ENCODE measurements at regions not wholly inside any gene's neighbourhood (a gene's known extent, or its start where the extent isn't known, plus 50 kb on each side); places are given as distances from the start of the nearest gene placed in this dataset.

DNA sequence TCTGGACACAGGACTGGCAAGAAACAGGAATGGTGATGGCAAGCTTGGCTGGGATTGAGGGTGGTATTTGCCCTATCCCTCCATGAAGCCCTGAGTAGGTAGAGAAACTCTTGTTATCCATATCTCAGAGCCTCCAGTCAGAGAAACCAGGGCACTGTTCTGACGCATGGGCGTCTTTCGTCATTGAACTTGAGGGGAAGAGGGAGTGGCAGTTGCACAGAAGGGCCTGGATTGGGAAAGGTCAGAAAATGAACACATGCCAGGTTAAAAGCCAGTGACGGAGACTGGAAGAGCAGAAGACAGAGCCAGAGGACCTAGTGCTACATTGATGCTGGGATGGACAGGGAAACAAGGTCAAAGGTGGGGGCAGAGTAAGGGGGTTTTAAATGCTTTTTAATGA, 516.7 kb downstream of the PLPP3 start:
- no peaks in the 10 kb centered on the region for H3K9me3 ChIP-seq (ENCODE audit: low read length)
- no peak overlapping the region for H2AFZ ChIP-seq (ENCODE audit: low read length)
- no peak overlapping the region for H3K4me3 ChIP-seq (ENCODE audit: low read depth, low read length, poor library complexity, severe bottlenecking)
- ChIA-PET CTCF (ENCODE audit: unreplicated experiment) (no interaction called here), POLR2A (no interaction called here)
- BruUV-seq (replicated peaks) = no TSS peak
- no peaks in the 10 kb centered on the region for H3K79me2 ChIP-seq (ENCODE audit: insufficient read depth, low read depth, low read length)
- no peak overlapping the region for H3K4me2 ChIP-seq (ENCODE audit: low read length)
- TF ChIP-seq EZH2phosphoT487 (IDR thresholded peaks at IDR 0.05; ENCODE audit: borderline replicate concordance, low read depth, low read length) = no peak
- TF ChIP-seq, protein P1, sequence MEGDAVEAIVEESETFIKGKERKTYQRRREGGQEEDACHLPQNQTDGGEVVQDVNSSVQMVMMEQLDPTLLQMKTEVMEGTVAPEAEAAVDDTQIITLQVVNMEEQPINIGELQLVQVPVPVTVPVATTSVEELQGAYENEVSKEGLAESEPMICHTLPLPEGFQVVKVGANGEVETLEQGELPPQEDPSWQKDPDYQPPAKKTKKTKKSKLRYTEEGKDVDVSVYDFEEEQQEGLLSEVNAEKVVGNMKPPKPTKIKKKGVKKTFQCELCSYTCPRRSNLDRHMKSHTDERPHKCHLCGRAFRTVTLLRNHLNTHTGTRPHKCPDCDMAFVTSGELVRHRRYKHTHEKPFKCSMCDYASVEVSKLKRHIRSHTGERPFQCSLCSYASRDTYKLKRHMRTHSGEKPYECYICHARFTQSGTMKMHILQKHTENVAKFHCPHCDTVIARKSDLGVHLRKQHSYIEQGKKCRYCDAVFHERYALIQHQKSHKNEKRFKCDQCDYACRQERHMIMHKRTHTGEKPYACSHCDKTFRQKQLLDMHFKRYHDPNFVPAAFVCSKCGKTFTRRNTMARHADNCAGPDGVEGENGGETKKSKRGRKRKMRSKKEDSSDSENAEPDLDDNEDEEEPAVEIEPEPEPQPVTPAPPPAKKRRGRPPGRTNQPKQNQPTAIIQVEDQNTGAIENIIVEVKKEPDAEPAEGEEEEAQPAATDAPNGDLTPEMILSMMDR (conservative IDR thresholded peaks at IDR 0.05; ENCODE audit: low read length) = no peak
- no peaks in the 10 kb centered on the region for H3K4me1 ChIP-seq (ENCODE audit: insufficient read depth, low read length, poor library complexity, severe bottlenecking)
- H3K27ac ChIP-seq (ENCODE audit: low read depth, low read length, poor library complexity, severe bottlenecking) = no peak overlapping the region
- no peaks in the 10 kb centered on the region for H4K20me1 ChIP-seq (ENCODE audit: insufficient read depth, low read length)
- no peak for DNase-seq (ENCODE audit: low spot score)
- intact Hi-C loops (cut with micrococcal nuclease; ENCODE audit: unreplicated experiment) = no loop called here
- H3K9me2 ChIP-seq (ENCODE audit: insufficient read depth, low read length) = no peaks in the 10 kb centered on the region
- no peaks in the 10 kb centered on the region for H3K36me3 ChIP-seq (ENCODE audit: insufficient read depth, low read length)

DNA sequence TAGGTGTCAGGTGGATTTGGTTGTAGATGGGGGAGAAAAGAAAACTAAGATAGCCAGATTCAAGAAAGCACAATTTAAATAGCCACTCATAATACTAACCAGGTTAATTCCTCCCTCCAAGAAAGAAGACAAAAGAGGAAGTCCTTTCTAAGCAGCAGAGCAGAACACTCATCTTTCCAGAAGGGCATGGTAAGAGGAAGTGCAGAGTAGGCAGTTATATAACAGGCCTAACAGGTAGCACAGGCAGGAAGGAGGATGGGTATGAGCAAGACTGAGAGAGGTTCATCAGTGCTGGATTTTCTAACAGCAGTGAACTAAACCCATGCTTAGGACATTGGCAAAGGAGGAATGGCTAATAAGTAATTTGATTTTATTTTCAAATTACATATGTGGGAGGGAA, 517.5 kb downstream of the PLPP3 start:
- H3K4me1 ChIP-seq (ENCODE audit: insufficient read depth, low read length, poor library complexity, severe bottlenecking) = no peaks in the 10 kb centered on the region
- H3K9me2 ChIP-seq (ENCODE audit: insufficient read depth, low read length) = no peaks in the 10 kb centered on the region
- POLR2A ChIA-PET = no interaction called here
- BruUV-seq (replicated peaks) = no TSS peak
- CTCF ChIA-PET (ENCODE audit: unreplicated experiment) = no interaction called here
- H3K4me2 ChIP-seq (ENCODE audit: low read length) = no peak overlapping the region
- no peaks in the 10 kb centered on the region for H3K79me2 ChIP-seq (ENCODE audit: insufficient read depth, low read depth, low read length)
- no peak overlapping the region for H2AFZ ChIP-seq (ENCODE audit: low read length)
- intact Hi-C loops (cut with micrococcal nuclease; ENCODE audit: unreplicated experiment) = no loop called here
- no peak overlapping the region for H3K4me3 ChIP-seq (ENCODE audit: low read depth, low read length, poor library complexity, severe bottlenecking)
- TF ChIP-seq, protein P1 (conservative IDR thresholded peaks at IDR 0.05; ENCODE audit: low read length) = no peak
- no peak for TF ChIP-seq EZH2phosphoT487 (IDR thresholded peaks at IDR 0.05; ENCODE audit: borderline replicate concordance, low read depth, low read length)
- H3K9me3 ChIP-seq (ENCODE audit: low read length) = no peaks in the 10 kb centered on the region
- H3K36me3 ChIP-seq (ENCODE audit: insufficient read depth, low read length) = no peaks in the 10 kb centered on the region
- DNase-seq (ENCODE audit: low spot score) = peak; percentile 11
- no peak overlapping the region for H3K27ac ChIP-seq (ENCODE audit: low read depth, low read length, poor library complexity, severe bottlenecking)
- no peaks in the 10 kb centered on the region for H4K20me1 ChIP-seq (ENCODE audit: insufficient read depth, low read length)

DNA sequence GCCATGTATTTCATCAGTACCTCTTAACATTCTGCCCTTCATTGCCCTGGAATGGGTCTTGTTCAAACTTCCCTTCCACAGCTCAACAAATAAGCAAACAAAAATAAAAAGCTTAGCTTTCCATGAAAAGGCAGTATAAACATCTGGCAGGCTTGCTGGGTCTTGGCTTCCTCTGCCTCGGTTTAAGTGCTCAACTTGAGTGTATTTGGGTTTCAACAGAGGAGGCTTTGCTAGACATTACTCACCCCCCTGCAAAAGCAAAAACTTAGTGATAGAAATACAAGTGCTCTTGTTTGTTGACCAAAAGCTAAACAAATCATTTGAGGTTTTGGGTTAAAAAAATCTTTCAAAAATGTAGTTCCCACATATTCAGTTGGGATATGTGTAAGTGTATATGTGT, 518.5 kb downstream of the PLPP3 start:
- no peak for TF ChIP-seq EZH2phosphoT487 (IDR thresholded peaks at IDR 0.05; ENCODE audit: borderline replicate concordance, low read depth, low read length)
- TF ChIP-seq, protein P1 (conservative IDR thresholded peaks at IDR 0.05; ENCODE audit: low read length) = no peak
- Histone ChIP-seq H3K4me2 (ENCODE audit: low read length) (no peak overlapping the region), H3K9me2 (ENCODE audit: insufficient read depth, low read length) (no peaks in the 10 kb centered on the region), H3K27ac (ENCODE audit: low read depth, low read length, poor library complexity, severe bottlenecking) (no peak overlapping the region), H3K4me1 (ENCODE audit: insufficient read depth, low read length, poor library complexity, severe bottlenecking) (no peaks in the 10 kb centered on the region), H4K20me1 (ENCODE audit: insufficient read depth, low read length) (no peaks in the 10 kb centered on the region), H3K4me3 (ENCODE audit: low read depth, low read length, poor library complexity, severe bottlenecking) (no peak overlapping the region), H3K79me2 (ENCODE audit: insufficient read depth, low read depth, low read length) (no peaks in the 10 kb centered on the region), H3K9me3 (ENCODE audit: low read length) (no peaks in the 10 kb centered on the region), H3K36me3 (ENCODE audit: insufficient read depth, low read length) (no peaks in the 10 kb centered on the region), H2AFZ (ENCODE audit: low read length) (no peak overlapping the region)
- POLR2A ChIA-PET = interaction anchor here (0.6 to 1.1 kb wide), 3 partner anchors 11 to 281 kb away, joined by 3 read pairs; no protein-coding TSS in a partner anchor
- intact Hi-C loops (cut with micrococcal nuclease; ENCODE audit: unreplicated experiment) = no loop called here
- no peak for DNase-seq (ENCODE audit: low spot score)
- BruUV-seq (replicated peaks) = no TSS peak
- CTCF ChIA-PET (ENCODE audit: unreplicated experiment) = no interaction called here
